Erythroblast (primary cell): ENCODE measurements at regions not wholly inside any gene's neighbourhood (a gene's known extent, or its start where the extent isn't known, plus 50 kb on each side); places are given as distances from the start of the nearest gene placed in this dataset.
"Not testable (repeated sequence)": the region's sequence is repeated elsewhere in the genome, so short reads cannot be mapped to it uniquely, and the experiment has no call there.

ENCODE experiments used
- GATA1 ChIP-seq: IDR thresholded peaks from 2 replicates; pipeline ENCODE4 v1.6.1; 2011; ENCODE audit warnings: low read depth, mild to moderate bottlenecking, control low read depth, low read length, moderate library complexity
- POLR2A ChIP-seq: IDR thresholded peaks from 2 replicates; pipeline ENCODE4 v1.6.1; 2011; ENCODE audit warnings: mild to moderate bottlenecking, low read length

DNA sequence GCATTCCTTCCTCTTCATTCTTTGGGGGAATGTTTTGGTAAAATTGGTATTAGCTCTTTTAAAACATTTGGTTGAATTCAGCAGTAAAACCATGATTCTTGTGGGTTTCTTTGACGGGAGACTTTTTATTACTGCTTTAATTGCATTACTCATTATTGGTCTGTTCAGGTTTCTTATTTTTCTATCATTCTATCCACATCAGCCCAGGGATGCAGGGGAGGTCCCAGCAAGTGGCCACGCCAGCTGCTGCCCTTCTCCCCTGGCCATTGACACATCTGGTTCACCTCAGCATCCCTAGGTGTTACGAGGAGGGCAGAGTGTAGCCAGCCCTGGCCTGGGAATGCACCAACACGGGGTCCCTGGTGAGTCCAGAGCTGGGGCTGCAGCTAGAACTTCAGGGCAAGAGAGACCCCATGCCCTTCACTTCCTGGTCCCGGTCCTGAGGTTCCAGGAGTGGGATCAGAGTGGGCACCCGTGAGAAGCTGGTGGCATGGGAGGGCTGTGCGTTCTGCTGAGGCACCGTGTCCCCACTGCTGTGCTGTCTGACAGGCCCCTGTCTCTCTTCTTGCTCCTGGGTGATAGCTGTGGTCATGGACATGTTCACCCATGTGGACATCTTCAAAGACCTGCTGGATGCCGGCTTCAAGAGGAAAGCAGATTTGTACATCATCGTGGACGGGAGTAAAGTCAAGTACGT is 72.1 kb upstream of the THOC3 start:
- TF ChIP-seq POLR2A, GATA1: not testable (repeated sequence)
